ENCODE measurements at regions not wholly inside any gene's neighbourhood (a gene's known extent, or its start where the extent isn't known, plus 50 kb on each side); places are given as distances from the start of the nearest gene placed in this dataset.

DNA sequence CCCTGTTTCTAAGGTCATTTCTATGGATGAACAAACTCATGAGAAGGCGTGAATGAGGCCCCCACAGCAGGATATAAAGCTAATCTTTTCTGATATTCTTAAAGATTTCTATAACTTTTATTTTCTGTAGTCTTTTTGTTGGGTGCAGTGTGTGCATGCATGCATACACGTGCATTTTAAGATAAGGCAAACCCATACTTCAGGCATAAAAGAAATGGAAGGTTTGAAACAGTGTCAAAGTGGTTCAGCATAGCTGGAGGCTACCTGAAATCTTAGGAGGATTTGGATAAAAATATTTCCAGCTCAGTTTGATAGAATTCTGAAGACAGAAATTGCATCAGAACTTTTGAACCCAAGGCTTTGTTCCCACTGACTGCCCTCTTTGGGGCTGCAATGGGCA, 119.7 kb downstream of the PDHA2 start:
- Histone ChIP-seq H3K4me3 (ENCODE audit: low read depth, low read length) (no peak overlapping the region), H3K9me3 (no peaks in the 10 kb centered on the region), H3K4me1 (no peaks in the 10 kb centered on the region), H3K36me3 (ENCODE audit: control insufficient read depth, insufficient read depth, low read length) (no peaks in the 10 kb centered on the region), H3K27me3 (replicated peaks; ENCODE audit: control insufficient read depth, insufficient read depth, low read length) (no peaks in the 10 kb centered on the region)
- DNase-seq, result no peak
- TF ChIP-seq, protein P1, sequence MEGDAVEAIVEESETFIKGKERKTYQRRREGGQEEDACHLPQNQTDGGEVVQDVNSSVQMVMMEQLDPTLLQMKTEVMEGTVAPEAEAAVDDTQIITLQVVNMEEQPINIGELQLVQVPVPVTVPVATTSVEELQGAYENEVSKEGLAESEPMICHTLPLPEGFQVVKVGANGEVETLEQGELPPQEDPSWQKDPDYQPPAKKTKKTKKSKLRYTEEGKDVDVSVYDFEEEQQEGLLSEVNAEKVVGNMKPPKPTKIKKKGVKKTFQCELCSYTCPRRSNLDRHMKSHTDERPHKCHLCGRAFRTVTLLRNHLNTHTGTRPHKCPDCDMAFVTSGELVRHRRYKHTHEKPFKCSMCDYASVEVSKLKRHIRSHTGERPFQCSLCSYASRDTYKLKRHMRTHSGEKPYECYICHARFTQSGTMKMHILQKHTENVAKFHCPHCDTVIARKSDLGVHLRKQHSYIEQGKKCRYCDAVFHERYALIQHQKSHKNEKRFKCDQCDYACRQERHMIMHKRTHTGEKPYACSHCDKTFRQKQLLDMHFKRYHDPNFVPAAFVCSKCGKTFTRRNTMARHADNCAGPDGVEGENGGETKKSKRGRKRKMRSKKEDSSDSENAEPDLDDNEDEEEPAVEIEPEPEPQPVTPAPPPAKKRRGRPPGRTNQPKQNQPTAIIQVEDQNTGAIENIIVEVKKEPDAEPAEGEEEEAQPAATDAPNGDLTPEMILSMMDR (IDR thresholded peaks at IDR 0.05; ENCODE audit: insufficient read depth in 1 of 2, low read depth in 1 of 2, low read length in 1 of 2, severe bottlenecking in 1 of 2, unreplicated experiment in 1 of 2), result no peak
- CTCF ChIA-PET, result no interaction called here
- intact Hi-C loops (cut with micrococcal nuclease; ENCODE audit: unreplicated experiment), result no loop called here
- no TSS peak for BruUV-seq (replicated peaks)
- Mint-ChIP-seq H3K27me3 (ENCODE audit: insufficient read depth, unreplicated experiment) (peaks cover 2% of the 10 kb centered on the region), H3K9me3 (ENCODE audit: unreplicated experiment) (no peaks in the 10 kb centered on the region), H3K4me3 (ENCODE audit: unreplicated experiment) (no peak overlapping the region), H3K4me1 (ENCODE audit: low read depth, unreplicated experiment) (no peaks in the 10 kb centered on the region), H3K36me3 (ENCODE audit: insufficient read depth, unreplicated experiment) (no peaks in the 10 kb centered on the region), H3K27ac (ENCODE audit: unreplicated experiment) (no peak overlapping the region)
- POLR2A ChIA-PET, result no interaction called here

DNA sequence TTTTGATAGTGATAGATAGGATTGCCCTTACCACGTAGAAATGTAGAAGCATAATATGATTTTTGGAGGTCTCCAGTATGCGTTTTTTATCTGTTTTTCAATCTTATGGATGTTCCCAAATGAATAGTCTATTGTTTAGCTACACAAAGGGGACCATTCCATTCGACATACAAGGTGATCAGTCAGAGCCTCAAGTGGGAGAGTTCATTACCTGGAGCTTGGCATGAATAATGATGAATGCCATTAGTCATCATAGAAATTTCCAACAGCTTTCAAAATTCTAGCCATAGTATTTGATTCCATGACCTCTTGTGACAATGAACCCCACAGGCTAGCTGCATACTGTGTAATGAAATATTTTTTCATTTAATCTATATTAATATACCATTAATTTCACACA, 123.6 kb downstream of the PDHA2 start:
- Mint-ChIP-seq H3K4me3 (ENCODE audit: unreplicated experiment) (no peak overlapping the region), H3K27me3 (ENCODE audit: insufficient read depth, unreplicated experiment) (peaks cover 5% of the 10 kb centered on the region), H3K36me3 (ENCODE audit: insufficient read depth, unreplicated experiment) (no peaks in the 10 kb centered on the region), H3K27ac (ENCODE audit: unreplicated experiment) (no peak overlapping the region), H3K4me1 (ENCODE audit: low read depth, unreplicated experiment) (no peaks in the 10 kb centered on the region), H3K9me3 (ENCODE audit: unreplicated experiment) (no peaks in the 10 kb centered on the region)
- no TSS peak for BruUV-seq (replicated peaks)
- ChIA-PET POLR2A (no interaction called here), CTCF (no interaction called here)
- intact Hi-C loops (cut with micrococcal nuclease; ENCODE audit: unreplicated experiment), result no loop called here
- TF ChIP-seq, protein P1 (IDR thresholded peaks at IDR 0.05; ENCODE audit: insufficient read depth in 1 of 2, low read depth in 1 of 2, low read length in 1 of 2, severe bottlenecking in 1 of 2, unreplicated experiment in 1 of 2), result no peak
- Histone ChIP-seq H3K4me1 (no peaks in the 10 kb centered on the region), H3K36me3 (ENCODE audit: control insufficient read depth, insufficient read depth, low read length) (no peaks in the 10 kb centered on the region), H3K9me3 (no peaks in the 10 kb centered on the region), H3K4me3 (ENCODE audit: low read depth, low read length) (no peak overlapping the region), H3K27me3 (replicated peaks; ENCODE audit: control insufficient read depth, insufficient read depth, low read length) (no peaks in the 10 kb centered on the region)
- no peak for DNase-seq

DNA sequence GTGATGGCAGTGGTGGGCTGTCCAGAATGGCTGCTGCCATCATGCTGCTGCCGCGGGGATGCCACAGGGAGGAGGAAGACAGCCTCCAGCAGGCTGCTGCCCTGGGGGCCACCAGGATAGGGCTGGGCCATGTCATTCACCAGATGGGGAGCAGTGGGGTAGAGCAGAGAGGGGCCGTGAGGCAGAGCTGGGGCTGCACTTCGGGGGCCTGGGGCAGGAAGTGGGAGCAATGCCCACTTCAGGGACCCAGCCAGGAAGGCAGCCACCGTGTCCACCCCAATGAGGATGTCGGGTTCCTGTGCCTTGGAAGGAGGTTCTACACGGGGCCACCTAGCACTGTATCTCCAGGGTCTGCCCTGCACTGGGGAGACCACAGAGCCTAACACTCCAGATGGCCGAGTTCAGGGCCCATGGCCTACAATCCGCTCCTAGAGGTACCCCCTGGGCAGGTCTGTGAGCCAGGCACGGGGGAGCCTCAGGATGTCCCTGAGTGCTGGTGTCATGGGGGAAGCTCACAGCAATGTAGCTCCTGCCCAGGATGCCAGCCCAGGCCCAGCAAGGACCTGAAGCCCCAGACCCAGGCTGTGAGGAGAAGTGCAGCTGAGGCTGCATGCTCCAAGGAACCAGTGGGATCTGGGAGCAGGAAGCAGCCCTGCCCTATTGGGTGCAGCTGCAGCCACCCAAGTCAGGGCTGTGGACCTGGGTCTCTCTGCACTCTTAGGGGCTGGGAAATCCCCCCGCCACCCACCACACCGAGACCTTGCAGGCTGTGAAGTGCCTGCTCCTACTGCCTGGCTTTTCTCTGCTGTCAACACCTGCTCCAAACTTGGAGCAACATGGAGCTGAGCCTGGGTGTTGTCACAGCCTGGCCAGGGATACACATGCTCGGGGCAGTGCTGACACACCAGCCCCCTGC, 140.3 kb downstream of the PDHA2 start:
- Mint-ChIP-seq H3K27me3 (ENCODE audit: insufficient read depth, unreplicated experiment) (peaks cover 5% of the 10 kb centered on the region), H3K4me3 (ENCODE audit: unreplicated experiment) (no peak overlapping the region), H3K9me3 (ENCODE audit: unreplicated experiment) (peaks cover 9% of the 10 kb centered on the region), H3K27ac (ENCODE audit: unreplicated experiment) (no peak overlapping the region), H3K36me3 (ENCODE audit: insufficient read depth, unreplicated experiment) (no peaks in the 10 kb centered on the region), H3K4me1 (ENCODE audit: low read depth, unreplicated experiment) (no peaks in the 10 kb centered on the region)
- Histone ChIP-seq H3K4me3 (ENCODE audit: low read depth, low read length) (no peak overlapping the region), H3K9me3 (no peaks in the 10 kb centered on the region), H3K4me1 (no peaks in the 10 kb centered on the region), H3K36me3 (ENCODE audit: control insufficient read depth, insufficient read depth, low read length) (no peaks in the 10 kb centered on the region), H3K27me3 (replicated peaks; ENCODE audit: control insufficient read depth, insufficient read depth, low read length) (no peaks in the 10 kb centered on the region)
- TF ChIP-seq, protein P1 (IDR thresholded peaks at IDR 0.05; ENCODE audit: insufficient read depth in 1 of 2, low read depth in 1 of 2, low read length in 1 of 2, severe bottlenecking in 1 of 2, unreplicated experiment in 1 of 2), result no peak
- POLR2A ChIA-PET, result no interaction called here
- CTCF ChIA-PET, result no interaction called here
- BruUV-seq (replicated peaks), result no TSS peak
- DNase-seq, result no peak
- intact Hi-C loops (cut with micrococcal nuclease; ENCODE audit: unreplicated experiment), result no loop called here
